PC-9 (cell line): ENCODE measurements at regions not wholly inside any gene's neighbourhood (a gene's known extent, or its start where the extent isn't known, plus 50 kb on each side); places are given as distances from the start of the nearest gene placed in this dataset.

Source experiments
- EZH2 ChIP-seq: fragments of 200-600 bp; sonication (generic); IDR thresholded peaks from 2 replicates; pipeline ENCODE4 v1.8.0; 2017; ENCODE audit warnings: antibody characterized with exemption, low read depth
- TF ChIP-seq, protein P1 (sequence below): fragments of 200-600 bp; sonication (generic); conservative IDR thresholded peaks from 2 replicates; pipeline ENCODE4 v1.6.1; 2017; ENCODE audit warnings: mixed run types, antibody characterized with exemption, mild to moderate bottlenecking, moderate library complexity

DNA sequence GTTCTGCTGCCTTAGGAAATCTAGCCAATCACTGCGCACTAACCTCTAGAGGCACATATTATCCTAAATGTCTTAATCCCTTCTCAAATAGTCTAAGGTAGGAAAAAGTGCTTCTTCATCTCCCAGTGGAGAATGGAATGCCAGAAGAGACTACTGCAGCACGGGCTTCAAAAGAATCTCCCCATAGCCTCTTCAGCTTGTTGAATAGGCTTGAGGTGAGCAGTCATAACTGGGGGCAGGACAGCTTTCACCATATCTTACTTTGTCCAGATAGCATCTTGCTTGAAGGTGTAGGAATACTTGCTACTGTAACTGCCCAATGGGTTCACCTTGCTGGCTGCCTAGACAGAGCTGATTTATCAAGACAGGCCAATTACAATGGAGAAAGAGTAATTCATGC, 88.8 kb downstream of the MBL2 start:
- no peak for TF ChIP-seq EZH2
- TF ChIP-seq, protein P1, sequence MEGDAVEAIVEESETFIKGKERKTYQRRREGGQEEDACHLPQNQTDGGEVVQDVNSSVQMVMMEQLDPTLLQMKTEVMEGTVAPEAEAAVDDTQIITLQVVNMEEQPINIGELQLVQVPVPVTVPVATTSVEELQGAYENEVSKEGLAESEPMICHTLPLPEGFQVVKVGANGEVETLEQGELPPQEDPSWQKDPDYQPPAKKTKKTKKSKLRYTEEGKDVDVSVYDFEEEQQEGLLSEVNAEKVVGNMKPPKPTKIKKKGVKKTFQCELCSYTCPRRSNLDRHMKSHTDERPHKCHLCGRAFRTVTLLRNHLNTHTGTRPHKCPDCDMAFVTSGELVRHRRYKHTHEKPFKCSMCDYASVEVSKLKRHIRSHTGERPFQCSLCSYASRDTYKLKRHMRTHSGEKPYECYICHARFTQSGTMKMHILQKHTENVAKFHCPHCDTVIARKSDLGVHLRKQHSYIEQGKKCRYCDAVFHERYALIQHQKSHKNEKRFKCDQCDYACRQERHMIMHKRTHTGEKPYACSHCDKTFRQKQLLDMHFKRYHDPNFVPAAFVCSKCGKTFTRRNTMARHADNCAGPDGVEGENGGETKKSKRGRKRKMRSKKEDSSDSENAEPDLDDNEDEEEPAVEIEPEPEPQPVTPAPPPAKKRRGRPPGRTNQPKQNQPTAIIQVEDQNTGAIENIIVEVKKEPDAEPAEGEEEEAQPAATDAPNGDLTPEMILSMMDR = no peak
